SK-N-MC (cell line): ENCODE measurements at regions not wholly inside any gene's neighbourhood (a gene's known extent, or its start where the extent isn't known, plus 50 kb on each side); places are given as distances from the start of the nearest gene placed in this dataset.

Source experiments
- EZH2 ChIP-seq: fragments of 200-600 bp; sonication (generic); IDR thresholded peaks from one replicate; pipeline ENCODE4 v1.6.1; 2017; ENCODE audit warnings: antibody characterized with exemption
- FOXP2 ChIP-seq: optimal IDR thresholded peaks from 2 replicates; pipeline ENCODE3; 2011; ENCODE audit warnings: mild to moderate bottlenecking, moderate library complexity; ENCODE audit not compliant: insufficient read depth; ENCODE audit errors: extremely low read length, control extremely low read depth
- POLR2AphosphoS5 ChIP-seq: IDR thresholded peaks from 2 replicates; pipeline ENCODE4 v1.6.1; 2012; ENCODE audit warnings: mild to moderate bottlenecking, low read depth, low read length, borderline replicate concordance

DNA sequence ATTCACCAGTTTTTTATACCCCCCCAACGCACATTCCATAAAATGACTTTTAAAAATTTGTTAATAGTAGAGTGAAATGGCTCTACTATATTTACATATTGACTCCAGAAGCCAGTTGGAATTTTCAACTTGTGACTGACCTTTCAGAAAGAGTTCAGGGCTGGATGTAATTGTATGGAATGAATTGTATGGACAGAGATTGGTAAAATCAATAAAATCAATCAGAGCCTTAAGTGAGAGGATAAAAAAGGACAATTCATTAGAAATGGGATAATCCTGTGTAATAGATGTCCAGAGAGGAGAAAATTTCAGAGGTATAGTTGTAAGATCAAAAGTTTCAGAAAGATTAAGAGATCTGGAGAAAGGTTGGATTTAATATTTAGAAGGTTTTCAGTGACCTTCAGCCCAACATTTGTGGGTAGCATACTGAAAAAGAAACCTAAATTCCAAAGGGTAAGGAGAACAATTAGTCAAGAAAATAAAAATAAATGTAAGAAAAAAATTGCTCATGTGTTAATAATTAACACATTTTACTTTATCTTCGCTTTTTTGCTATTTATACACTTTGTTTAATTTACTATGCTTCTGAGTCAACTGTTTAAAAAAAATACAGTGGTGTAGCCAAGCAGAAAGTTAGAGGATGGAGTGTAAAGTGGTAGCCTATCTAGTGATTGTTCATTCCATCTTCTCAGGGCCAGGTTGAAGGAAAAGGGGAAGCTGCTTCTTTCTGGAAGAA is 385.4 kb upstream of the TMEFF2 start:
- TF ChIP-seq EZH2, result no peak
- no peak for TF ChIP-seq POLR2AphosphoS5
- TF ChIP-seq FOXP2, result no peak
